ENCODE measurements at regions not wholly inside any gene's neighbourhood (a gene's known extent, or its start where the extent isn't known, plus 50 kb on each side); places are given as distances from the start of the nearest gene placed in this dataset.

DNA sequence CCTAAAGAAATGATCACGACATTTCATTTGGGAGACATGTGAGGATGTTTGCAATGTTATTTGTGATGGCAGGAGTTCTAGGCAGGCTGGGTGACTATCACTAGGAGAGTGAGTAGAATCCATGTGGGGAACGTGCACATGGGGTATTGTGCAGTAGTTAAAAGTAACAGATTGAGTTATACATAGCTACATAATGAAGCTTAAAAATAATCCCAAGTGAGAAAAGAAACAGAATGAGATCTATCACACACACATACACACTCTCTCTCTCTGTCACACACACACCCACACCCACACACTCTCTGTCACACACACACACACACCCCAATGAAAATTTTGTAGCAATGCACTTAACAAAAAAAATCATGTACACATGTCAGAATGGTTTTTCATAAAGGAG lies 218.7 kb upstream of the ARG1 start:
- Histone ChIP-seq H3K4me3 (ENCODE audit: low read depth, low read length) (no peak overlapping the region), H3K27me3 (ENCODE audit: insufficient read depth, low read depth, severe bottlenecking) (no peaks in the 10 kb centered on the region), H3K9me3 (ENCODE audit: severe bottlenecking) (no peaks in the 10 kb centered on the region), H3K36me3 (no peaks in the 10 kb centered on the region), H3K27ac (no peak overlapping the region)
- TF ChIP-seq, protein P1, sequence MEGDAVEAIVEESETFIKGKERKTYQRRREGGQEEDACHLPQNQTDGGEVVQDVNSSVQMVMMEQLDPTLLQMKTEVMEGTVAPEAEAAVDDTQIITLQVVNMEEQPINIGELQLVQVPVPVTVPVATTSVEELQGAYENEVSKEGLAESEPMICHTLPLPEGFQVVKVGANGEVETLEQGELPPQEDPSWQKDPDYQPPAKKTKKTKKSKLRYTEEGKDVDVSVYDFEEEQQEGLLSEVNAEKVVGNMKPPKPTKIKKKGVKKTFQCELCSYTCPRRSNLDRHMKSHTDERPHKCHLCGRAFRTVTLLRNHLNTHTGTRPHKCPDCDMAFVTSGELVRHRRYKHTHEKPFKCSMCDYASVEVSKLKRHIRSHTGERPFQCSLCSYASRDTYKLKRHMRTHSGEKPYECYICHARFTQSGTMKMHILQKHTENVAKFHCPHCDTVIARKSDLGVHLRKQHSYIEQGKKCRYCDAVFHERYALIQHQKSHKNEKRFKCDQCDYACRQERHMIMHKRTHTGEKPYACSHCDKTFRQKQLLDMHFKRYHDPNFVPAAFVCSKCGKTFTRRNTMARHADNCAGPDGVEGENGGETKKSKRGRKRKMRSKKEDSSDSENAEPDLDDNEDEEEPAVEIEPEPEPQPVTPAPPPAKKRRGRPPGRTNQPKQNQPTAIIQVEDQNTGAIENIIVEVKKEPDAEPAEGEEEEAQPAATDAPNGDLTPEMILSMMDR (IDR thresholded peaks at IDR 0.05; ENCODE audit: low read depth, low read length), result no peak
- DNase-seq, result no peak

- DNase-seq, result no peak
- no peaks in the 10 kb centered on the region for H3K27me3 ChIP-seq (ENCODE audit: insufficient read depth, low read depth, severe bottlenecking)
- H3K9me3 ChIP-seq (ENCODE audit: severe bottlenecking), result no peaks in the 10 kb centered on the region
- TF ChIP-seq, protein P1 (IDR thresholded peaks at IDR 0.05; ENCODE audit: low read depth, low read length), result no peak
- no peak overlapping the region for H3K4me3 ChIP-seq (ENCODE audit: low read depth, low read length)
- H3K27ac ChIP-seq, result no peak overlapping the region
- no peaks in the 10 kb centered on the region for H3K36me3 ChIP-seq
Measured at GRCh38 chr6:131356161-131356560, 216.9 kb upstream of the ARG1 start.

- no peaks in the 10 kb centered on the region for H3K36me3 ChIP-seq
- no peak for DNase-seq
- no peaks in the 10 kb centered on the region for H3K9me3 ChIP-seq (ENCODE audit: severe bottlenecking)
- no peak overlapping the region for H3K27ac ChIP-seq
- H3K4me3 ChIP-seq (ENCODE audit: low read depth, low read length), result no peak overlapping the region
- no peaks in the 10 kb centered on the region for H3K27me3 ChIP-seq (ENCODE audit: insufficient read depth, low read depth, severe bottlenecking)
- TF ChIP-seq, protein P1 (IDR thresholded peaks at IDR 0.05; ENCODE audit: low read depth, low read length), result no peak
Measured at GRCh38 chr6:131357501-131357900, 215.5 kb upstream of the ARG1 start.

DNA sequence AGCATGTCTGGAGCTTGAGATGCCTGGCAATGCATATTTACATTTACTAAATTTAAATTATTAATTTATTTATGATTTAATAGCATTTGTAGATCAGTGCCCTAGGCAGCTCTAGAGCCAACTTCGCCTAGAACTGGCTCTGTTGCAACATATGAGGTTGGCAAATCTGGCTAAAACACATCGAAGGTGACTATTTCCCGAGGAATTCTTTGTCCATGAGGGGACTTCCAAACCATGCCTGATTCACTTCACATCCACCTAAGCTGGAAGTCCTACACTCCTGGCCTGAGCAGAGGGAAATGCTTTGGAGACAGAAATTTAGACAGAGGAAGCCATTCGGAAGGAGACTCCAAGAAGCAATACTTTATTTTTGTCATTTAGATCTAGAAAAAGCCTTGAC lies 211.0 kb upstream of the ARG1 start:
- TF ChIP-seq, protein P1 (IDR thresholded peaks at IDR 0.05; ENCODE audit: low read depth, low read length), result no peak
- H3K27ac ChIP-seq, result no peak overlapping the region
- DNase-seq, result no peak

DNA sequence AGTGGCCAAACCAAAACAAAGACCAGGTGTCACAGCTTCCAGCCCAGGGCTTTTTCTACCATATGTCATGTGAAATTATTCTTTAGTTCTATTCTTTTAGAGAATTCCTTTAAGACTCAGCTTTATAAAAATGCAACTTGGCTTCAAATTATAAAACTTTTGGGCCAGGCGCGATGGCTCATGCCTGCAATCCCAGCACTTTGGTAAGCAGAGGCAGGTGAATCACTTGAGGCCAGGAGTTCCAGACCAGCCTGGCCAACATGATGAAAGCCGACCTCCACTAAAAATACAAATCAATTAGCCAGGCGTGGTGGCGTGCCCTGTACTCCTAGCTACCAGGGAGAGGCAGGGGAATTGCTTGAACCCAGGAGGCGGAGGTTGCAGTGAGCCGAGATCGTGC lies 210.3 kb upstream of the ARG1 start:
- DNase-seq, result no peak
- Histone ChIP-seq H3K4me3 (ENCODE audit: low read depth, low read length) (no peak overlapping the region), H3K9me3 (ENCODE audit: severe bottlenecking) (no peaks in the 10 kb centered on the region), H3K36me3 (no peaks in the 10 kb centered on the region), H3K27me3 (ENCODE audit: insufficient read depth, low read depth, severe bottlenecking) (no peaks in the 10 kb centered on the region), H3K27ac (no peak overlapping the region)
- TF ChIP-seq, protein P1 (IDR thresholded peaks at IDR 0.05; ENCODE audit: low read depth, low read length), result no peak

More for the DNA sequence above, 211.0 kb upstream of the ARG1 start:
- no peaks in the 10 kb centered on the region for H3K36me3 ChIP-seq
- H3K27me3 ChIP-seq (ENCODE audit: insufficient read depth, low read depth, severe bottlenecking), result no peaks in the 10 kb centered on the region
- no peaks in the 10 kb centered on the region for H3K9me3 ChIP-seq (ENCODE audit: severe bottlenecking)
- H3K4me3 ChIP-seq (ENCODE audit: low read depth, low read length), result no peak overlapping the region
